WTC11 (cell line): ENCODE measurements at regions not wholly inside any gene's neighbourhood (a gene's known extent, or its start where the extent isn't known, plus 50 kb on each side); places are given as distances from the start of the nearest gene placed in this dataset.

Experiments
- KAT7 ChIP-seq: sonication (generic); formaldehyde crosslinking; IDR thresholded peaks from 2 replicates; pipeline ENCODE4 v1.8.1; 2023; ENCODE audit warnings: missing genetic modification reagents, mild to moderate bottlenecking, borderline replicate concordance
- SMAD3 ChIP-seq: sonication (generic); formaldehyde crosslinking; IDR thresholded peaks from 2 replicates; pipeline ENCODE4 v1.8.0; 2022; ENCODE audit warnings: missing genetic modification reagents, mild to moderate bottlenecking, borderline replicate concordance
- ZNF138 ChIP-seq: sonication (generic); formaldehyde crosslinking; conservative IDR thresholded peaks from 2 replicates; pipeline ENCODE4 v1.8.1; 2022; ENCODE audit warnings: mild to moderate bottlenecking, moderate library complexity, missing genetic modification reagents
- TF ChIP-seq, protein P1 (sequence below): fragments of 200-600 bp; IDR thresholded peaks from 2 replicates; pipeline ENCODE4 v1.8.0; 2022; ENCODE audit warnings: antibody characterized with exemption
- TF ChIP-seq, protein P2 (sequence below): fragments of 250-450 bp; sonication (Bioruptor Pico); IDR thresholded peaks from 2 replicates; pipeline ENCODE4 v1.9.0; 2021; ENCODE audit warnings: mild to moderate bottlenecking
- TF ChIP-seq, protein P3 (sequence below): sonication (generic); formaldehyde crosslinking; IDR thresholded peaks from 2 replicates; pipeline ENCODE4 v1.8.1; 2023; ENCODE audit warnings: mild to moderate bottlenecking, missing genetic modification reagents, borderline replicate concordance

DNA sequence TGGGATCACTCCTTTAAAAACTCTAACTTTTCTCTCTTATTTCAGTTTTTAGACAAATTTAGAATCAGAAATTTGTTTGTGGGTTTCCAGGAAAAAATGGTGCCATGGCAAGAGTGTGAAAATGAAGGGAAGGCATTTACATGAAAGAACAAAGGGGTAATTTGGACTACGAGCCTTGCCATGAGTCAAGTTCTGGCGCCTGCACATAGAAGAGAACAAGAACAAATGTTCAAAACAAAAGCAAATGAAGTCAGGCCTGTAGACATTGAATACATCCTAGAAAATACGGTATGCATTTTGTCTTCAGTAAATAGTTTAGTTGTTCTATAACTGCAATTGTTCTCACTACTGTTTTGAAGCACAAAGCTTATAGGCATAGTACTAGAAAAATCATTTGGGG, 1390.5 kb downstream of the EFNB2 start:
- TF ChIP-seq, protein P1, sequence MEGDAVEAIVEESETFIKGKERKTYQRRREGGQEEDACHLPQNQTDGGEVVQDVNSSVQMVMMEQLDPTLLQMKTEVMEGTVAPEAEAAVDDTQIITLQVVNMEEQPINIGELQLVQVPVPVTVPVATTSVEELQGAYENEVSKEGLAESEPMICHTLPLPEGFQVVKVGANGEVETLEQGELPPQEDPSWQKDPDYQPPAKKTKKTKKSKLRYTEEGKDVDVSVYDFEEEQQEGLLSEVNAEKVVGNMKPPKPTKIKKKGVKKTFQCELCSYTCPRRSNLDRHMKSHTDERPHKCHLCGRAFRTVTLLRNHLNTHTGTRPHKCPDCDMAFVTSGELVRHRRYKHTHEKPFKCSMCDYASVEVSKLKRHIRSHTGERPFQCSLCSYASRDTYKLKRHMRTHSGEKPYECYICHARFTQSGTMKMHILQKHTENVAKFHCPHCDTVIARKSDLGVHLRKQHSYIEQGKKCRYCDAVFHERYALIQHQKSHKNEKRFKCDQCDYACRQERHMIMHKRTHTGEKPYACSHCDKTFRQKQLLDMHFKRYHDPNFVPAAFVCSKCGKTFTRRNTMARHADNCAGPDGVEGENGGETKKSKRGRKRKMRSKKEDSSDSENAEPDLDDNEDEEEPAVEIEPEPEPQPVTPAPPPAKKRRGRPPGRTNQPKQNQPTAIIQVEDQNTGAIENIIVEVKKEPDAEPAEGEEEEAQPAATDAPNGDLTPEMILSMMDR: no peak
- TF ChIP-seq, protein P2, sequence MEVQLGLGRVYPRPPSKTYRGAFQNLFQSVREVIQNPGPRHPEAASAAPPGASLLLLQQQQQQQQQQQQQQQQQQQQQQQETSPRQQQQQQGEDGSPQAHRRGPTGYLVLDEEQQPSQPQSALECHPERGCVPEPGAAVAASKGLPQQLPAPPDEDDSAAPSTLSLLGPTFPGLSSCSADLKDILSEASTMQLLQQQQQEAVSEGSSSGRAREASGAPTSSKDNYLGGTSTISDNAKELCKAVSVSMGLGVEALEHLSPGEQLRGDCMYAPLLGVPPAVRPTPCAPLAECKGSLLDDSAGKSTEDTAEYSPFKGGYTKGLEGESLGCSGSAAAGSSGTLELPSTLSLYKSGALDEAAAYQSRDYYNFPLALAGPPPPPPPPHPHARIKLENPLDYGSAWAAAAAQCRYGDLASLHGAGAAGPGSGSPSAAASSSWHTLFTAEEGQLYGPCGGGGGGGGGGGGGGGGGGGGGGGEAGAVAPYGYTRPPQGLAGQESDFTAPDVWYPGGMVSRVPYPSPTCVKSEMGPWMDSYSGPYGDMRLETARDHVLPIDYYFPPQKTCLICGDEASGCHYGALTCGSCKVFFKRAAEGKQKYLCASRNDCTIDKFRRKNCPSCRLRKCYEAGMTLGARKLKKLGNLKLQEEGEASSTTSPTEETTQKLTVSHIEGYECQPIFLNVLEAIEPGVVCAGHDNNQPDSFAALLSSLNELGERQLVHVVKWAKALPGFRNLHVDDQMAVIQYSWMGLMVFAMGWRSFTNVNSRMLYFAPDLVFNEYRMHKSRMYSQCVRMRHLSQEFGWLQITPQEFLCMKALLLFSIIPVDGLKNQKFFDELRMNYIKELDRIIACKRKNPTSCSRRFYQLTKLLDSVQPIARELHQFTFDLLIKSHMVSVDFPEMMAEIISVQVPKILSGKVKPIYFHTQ (CRISPR knock-in tag): no peak
- TF ChIP-seq, protein P3, sequence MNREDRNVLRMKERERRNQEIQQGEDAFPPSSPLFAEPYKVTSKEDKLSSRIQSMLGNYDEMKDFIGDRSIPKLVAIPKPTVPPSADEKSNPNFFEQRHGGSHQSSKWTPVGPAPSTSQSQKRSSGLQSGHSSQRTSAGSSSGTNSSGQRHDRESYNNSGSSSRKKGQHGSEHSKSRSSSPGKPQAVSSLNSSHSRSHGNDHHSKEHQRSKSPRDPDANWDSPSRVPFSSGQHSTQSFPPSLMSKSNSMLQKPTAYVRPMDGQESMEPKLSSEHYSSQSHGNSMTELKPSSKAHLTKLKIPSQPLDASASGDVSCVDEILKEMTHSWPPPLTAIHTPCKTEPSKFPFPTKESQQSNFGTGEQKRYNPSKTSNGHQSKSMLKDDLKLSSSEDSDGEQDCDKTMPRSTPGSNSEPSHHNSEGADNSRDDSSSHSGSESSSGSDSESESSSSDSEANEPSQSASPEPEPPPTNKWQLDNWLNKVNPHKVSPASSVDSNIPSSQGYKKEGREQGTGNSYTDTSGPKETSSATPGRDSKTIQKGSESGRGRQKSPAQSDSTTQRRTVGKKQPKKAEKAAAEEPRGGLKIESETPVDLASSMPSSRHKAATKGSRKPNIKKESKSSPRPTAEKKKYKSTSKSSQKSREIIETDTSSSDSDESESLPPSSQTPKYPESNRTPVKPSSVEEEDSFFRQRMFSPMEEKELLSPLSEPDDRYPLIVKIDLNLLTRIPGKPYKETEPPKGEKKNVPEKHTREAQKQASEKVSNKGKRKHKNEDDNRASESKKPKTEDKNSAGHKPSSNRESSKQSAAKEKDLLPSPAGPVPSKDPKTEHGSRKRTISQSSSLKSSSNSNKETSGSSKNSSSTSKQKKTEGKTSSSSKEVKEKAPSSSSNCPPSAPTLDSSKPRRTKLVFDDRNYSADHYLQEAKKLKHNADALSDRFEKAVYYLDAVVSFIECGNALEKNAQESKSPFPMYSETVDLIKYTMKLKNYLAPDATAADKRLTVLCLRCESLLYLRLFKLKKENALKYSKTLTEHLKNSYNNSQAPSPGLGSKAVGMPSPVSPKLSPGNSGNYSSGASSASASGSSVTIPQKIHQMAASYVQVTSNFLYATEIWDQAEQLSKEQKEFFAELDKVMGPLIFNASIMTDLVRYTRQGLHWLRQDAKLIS: no peak
- no peak for TF ChIP-seq SMAD3 (CRISPR knock-in tag)
- no peak for TF ChIP-seq KAT7 (CRISPR knock-in tag)
- TF ChIP-seq ZNF138 (CRISPR knock-in tag): no peak
